Body of pancreas (tissue), 4 donors: ENCODE measurements at regions not wholly inside any gene's neighbourhood (a gene's known extent, or its start where the extent isn't known, plus 50 kb on each side); places are given as distances from the start of the nearest gene placed in this dataset.

ENCODE experiments used
- ATAC-seq: fragments of 150-250 bp; one replicate; pipeline ENCODE4 v1.9.1; 2016
- DNase-seq, 4 donors: peaks; one replicate each; pipeline ENCODE4 v3.0.0-alpha.2; 2019
- H3K27ac ChIP-seq, 4 donors: fragments of 200-600 bp; sonication (generic); 1 replicate in 3 of 4; 2 replicates in 1 of 4; pipeline versions ENCODE4 v1.5.1 to v1.6.1; 2016 to 2019; ENCODE audit warnings: mild to moderate bottlenecking in 1 of 4, mixed read lengths in 1 of 4, moderate library complexity in 1 of 4
- H3K27me3 ChIP-seq, 2 donors: fragments of 200-600 bp; sonication (generic); one replicate each; pipeline ENCODE4 v1.6.0; 2016; ENCODE audit warnings: mild to moderate bottlenecking in 1 of 2
- H3K36me3 ChIP-seq, 2 donors: fragments of 200-600 bp; sonication (generic); replicated peaks in 1 of 2; 2 replicates each; pipeline ENCODE4 v1.5.1; 2016; ENCODE audit warnings: low read depth in 2 of 2; ENCODE audit not compliant: insufficient read depth in 1 of 2
- H3K4me1 ChIP-seq: fragments of 200-600 bp; sonication (generic); one replicate; pipeline ENCODE4 v1.6.0; 2016
- H3K4me3 ChIP-seq, 2 donors: fragments of 200-600 bp; sonication (generic); 1 replicate in 1 of 2; 2 replicates in 1 of 2; pipeline ENCODE4 v1.5.1; 2016 to 2019
- H3K9me3 ChIP-seq, 3 donors: fragments of 200-600 bp; sonication (generic); 1 replicate in 2 of 3; 2 replicates in 1 of 3; pipeline ENCODE4 v1.5.1; 2016
- POLR2A ChIP-seq, 3 donors: fragments of 450-650 bp; IDR thresholded peaks; one replicate each; pipeline ENCODE4 v1.6.1; 2016; ENCODE audit warnings: antibody characterized with exemption in 3 of 3, mild to moderate bottlenecking in 2 of 3
- WGBS, 2 donors: methylation state at CpG; one replicate each; pipeline ENCODE4 v1.1.5; 2017; 5-methylcytosine and 5-hydroxymethylcytosine counted together
- intact Hi-C: fragments of 100-400 bp; cut with DNase I; formaldehyde crosslinking; loops from one replicate; pipeline ENCODE4 v1.15.1; 2023
- TF ChIP-seq, protein P1 (sequence below), 7 experiments: fragments of 450-650 bp in 4 of 7; fragments of 200-600 bp in 3 of 7; sonication (generic) in 3 of 7; IDR thresholded peaks; one replicate each; pipeline ENCODE4 v1.5.1; 2016 to 2019; ENCODE audit warnings: antibody characterized with exemption in 7 of 7

DNA sequence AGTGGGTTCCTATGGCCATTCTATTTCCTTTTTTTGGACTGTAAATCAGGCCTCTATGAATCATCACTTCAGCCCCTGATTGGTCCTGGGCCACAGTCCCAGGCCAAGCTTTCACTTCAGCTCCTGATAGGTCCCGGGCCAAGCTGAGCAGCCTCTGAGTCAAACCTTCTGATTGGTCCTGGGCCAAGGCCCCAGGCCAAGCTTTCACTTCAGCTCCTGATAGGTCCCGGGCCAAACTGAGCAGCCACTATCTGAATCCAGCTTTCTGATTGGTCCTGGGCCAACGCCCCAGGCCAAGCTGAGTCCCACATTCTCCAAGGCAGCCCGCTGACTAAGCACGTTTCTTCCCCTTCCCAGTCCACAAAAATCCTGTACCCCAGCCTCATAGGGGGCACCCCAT lies 1972.9 kb upstream of the ACO1 start:
- intact Hi-C loops, result no loop called here
- TF ChIP-seq, protein P1, sequence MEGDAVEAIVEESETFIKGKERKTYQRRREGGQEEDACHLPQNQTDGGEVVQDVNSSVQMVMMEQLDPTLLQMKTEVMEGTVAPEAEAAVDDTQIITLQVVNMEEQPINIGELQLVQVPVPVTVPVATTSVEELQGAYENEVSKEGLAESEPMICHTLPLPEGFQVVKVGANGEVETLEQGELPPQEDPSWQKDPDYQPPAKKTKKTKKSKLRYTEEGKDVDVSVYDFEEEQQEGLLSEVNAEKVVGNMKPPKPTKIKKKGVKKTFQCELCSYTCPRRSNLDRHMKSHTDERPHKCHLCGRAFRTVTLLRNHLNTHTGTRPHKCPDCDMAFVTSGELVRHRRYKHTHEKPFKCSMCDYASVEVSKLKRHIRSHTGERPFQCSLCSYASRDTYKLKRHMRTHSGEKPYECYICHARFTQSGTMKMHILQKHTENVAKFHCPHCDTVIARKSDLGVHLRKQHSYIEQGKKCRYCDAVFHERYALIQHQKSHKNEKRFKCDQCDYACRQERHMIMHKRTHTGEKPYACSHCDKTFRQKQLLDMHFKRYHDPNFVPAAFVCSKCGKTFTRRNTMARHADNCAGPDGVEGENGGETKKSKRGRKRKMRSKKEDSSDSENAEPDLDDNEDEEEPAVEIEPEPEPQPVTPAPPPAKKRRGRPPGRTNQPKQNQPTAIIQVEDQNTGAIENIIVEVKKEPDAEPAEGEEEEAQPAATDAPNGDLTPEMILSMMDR (IDR thresholded peaks at IDR 0.05), result no peak
- no peak for TF ChIP-seq POLR2A (IDR thresholded peaks at IDR 0.05)
- ATAC-seq, result no peak
- no peak for DNase-seq
- Histone ChIP-seq H3K36me3 (no peaks in the 10 kb centered on the region), H3K4me1 (no peaks in the 10 kb centered on the region), H3K27me3 (no peaks in the 10 kb centered on the region), H3K27ac (no peak overlapping the region), H3K4me3 (no peak overlapping the region), H3K9me3 (no peaks in the 10 kb centered on the region)
- 66 to 75% methylated on average over 5 of the region's 5 CpGs for WGBS, 2 donors

DNA sequence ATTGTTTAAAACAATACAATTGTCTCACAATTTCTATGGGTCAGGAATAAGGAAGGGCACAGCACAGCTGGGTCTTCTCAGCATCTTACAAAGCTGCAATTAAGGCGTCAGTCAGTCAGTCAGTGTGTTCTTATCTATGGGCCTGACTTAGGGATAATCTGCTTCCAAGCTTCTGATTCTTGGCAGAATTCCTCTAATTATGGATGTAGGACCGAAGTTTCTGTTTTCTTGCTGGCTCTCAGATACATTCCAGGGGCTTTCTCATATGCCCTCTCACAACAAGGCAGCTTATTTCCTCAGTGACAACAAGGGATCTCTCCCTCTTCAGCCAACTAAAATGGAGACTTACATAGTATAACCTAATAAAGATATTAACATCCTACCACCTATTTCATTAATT lies 1925.3 kb upstream of the ACO1 start:
- no peaks in the 10 kb centered on the region for H3K9me3 ChIP-seq
- TF ChIP-seq POLR2A (IDR thresholded peaks at IDR 0.05), result no peak
- TF ChIP-seq, protein P1 (IDR thresholded peaks at IDR 0.05), result no peak
- intact Hi-C loops, result no loop called here
- H3K36me3 ChIP-seq, result no peaks in the 10 kb centered on the region
- H3K27me3 ChIP-seq, result no peaks in the 10 kb centered on the region
- H3K27ac ChIP-seq, result no peak overlapping the region
- WGBS, 2 donors, result 40 to 43% methylated on average over 2 of the region's 2 CpGs
- no peak for ATAC-seq
- no peaks in the 10 kb centered on the region for H3K4me1 ChIP-seq
- no peak overlapping the region for H3K4me3 ChIP-seq
- DNase-seq, result no peak

DNA sequence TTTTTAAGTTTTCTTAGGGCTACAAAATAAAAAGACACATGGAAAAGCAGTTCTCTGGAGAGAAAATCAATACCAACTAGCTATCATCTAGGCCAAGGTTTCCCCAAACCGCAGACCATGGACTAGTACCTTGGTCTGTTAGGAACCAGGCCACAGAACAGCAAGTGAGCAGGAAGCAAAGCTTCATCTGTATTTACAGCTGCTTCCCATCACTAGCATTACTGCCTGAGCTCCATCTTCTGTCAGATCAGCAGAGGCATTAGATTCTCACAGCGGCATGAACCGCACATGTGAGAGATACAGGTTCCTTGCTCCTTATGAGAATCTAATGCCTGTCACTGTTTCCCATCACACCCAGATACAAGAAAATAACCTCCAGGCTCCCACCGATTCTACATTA lies 1907.6 kb upstream of the ACO1 start:
- DNase-seq, result no peak
- no peaks in the 10 kb centered on the region for H3K36me3 ChIP-seq
- H3K9me3 ChIP-seq, result no peaks in the 10 kb centered on the region
- H3K27ac ChIP-seq, result no peak overlapping the region
- no peak overlapping the region for H3K4me3 ChIP-seq
- no peaks in the 10 kb centered on the region for H3K27me3 ChIP-seq
- no peak for TF ChIP-seq POLR2A (IDR thresholded peaks at IDR 0.05)
- TF ChIP-seq, protein P1 (IDR thresholded peaks at IDR 0.05), result no peak
- intact Hi-C loops, result no loop called here
- H3K4me1 ChIP-seq, result no peaks in the 10 kb centered on the region
- WGBS, 2 donors, result 63 to 86% methylated on average over 4 of the region's 4 CpGs
- ATAC-seq, result no peak

DNA sequence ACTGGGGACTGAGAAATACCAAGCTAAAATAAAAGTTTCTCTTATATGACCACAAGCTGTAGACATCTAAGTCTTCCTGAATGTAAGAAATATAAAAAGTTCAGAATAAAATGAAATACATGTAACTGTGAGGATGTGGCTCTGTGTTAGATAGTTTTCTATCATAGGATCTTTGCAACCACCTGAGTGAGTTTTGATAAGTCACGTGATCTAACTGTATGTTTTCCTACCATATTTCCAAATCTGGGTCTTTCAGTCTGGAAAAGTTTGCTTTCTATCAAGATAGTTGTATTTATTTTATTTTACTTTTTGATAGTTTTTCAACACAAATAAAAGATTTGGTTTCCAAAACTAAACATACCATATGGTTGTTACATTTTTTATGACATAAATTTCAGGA lies 1905.8 kb upstream of the ACO1 start:
- H3K9me3 ChIP-seq, result no peaks in the 10 kb centered on the region
- no peak for TF ChIP-seq POLR2A (IDR thresholded peaks at IDR 0.05)
- TF ChIP-seq, protein P1 (IDR thresholded peaks at IDR 0.05), result no peak
- no peaks in the 10 kb centered on the region for H3K27me3 ChIP-seq
- no peak overlapping the region for H3K4me3 ChIP-seq
- ATAC-seq (no peak), DNase-seq (no peak)
- WGBS, 2 donors, result 53% methylated on average over 1 of the region's 1 CpG
- no peaks in the 10 kb centered on the region for H3K36me3 ChIP-seq
- intact Hi-C loops, result no loop called here
- H3K4me1 ChIP-seq, result no peaks in the 10 kb centered on the region
- no peak overlapping the region for H3K27ac ChIP-seq

DNA sequence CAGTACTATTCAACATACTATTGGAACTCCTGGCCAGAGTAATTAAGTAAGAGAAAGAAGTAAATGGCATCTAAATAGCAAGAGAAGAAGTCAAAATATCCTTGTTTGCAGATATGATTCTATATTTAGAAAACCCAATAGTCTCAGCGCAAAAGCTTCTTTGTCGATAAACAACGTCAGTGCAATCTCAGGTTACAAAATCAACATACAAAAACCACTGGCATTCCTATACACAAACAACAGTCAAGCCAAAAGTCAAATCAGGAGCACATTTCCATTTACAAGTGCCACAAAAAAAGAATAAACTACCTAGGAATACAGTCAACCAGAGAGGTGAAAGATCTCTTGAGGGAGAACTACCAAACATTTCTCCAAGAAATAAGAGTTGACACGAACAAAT lies 1901.9 kb upstream of the ACO1 start:
- WGBS, 2 donors, result 55 to 78% methylated on average over 4 of the region's 4 CpGs
- ATAC-seq (no peak), DNase-seq (no peak)
- H3K27me3 ChIP-seq, result no peaks in the 10 kb centered on the region
- H3K9me3 ChIP-seq, result no peaks in the 10 kb centered on the region
- no peaks in the 10 kb centered on the region for H3K36me3 ChIP-seq
- no peak overlapping the region for H3K27ac ChIP-seq
- no peaks in the 10 kb centered on the region for H3K4me1 ChIP-seq
- intact Hi-C loops, result no loop called here
- TF ChIP-seq, protein P1 (IDR thresholded peaks at IDR 0.05), result no peak
- TF ChIP-seq POLR2A (IDR thresholded peaks at IDR 0.05), result no peak
- H3K4me3 ChIP-seq, result no peak overlapping the region
